ENCODE measurements at regions not wholly inside any gene's neighbourhood (a gene's known extent, or its start where the extent isn't known, plus 50 kb on each side); places are given as distances from the start of the nearest gene placed in this dataset.

- Histone ChIP-seq H3K4me1 (ENCODE audit: insufficient read depth, low read length) (peaks cover 6% of the 10 kb centered on the region), H3K9ac (ENCODE audit: low read depth, low read length) (no peak overlapping the region), H2AFZ (ENCODE audit: low read depth, low read length) (peak overlapping the region; percentile 75), H3K4me2 (ENCODE audit: insufficient read depth, low read length) (peak overlapping the region; percentile 59; the same call in 1 of the 2 replicates), H3K27me3 (ENCODE audit: insufficient read depth, low read length, poor library complexity) (no peaks in the 10 kb centered on the region), H3K9me3 (ENCODE audit: insufficient read depth, low read length, severe bottlenecking) (no peaks in the 10 kb centered on the region), H4K20me1 (ENCODE audit: insufficient read depth, low read length) (no peaks in the 10 kb centered on the region), H3K4me3 (ENCODE audit: low read depth in 1 of 2, low read length in 2 of 2) (peak overlapping the region in 1 of 2 experiments; percentile 39; a peak in 1 of 4 replicates), H3K27ac (ENCODE audit: low read length) (no peak overlapping the region), H3K79me2 (ENCODE audit: insufficient read depth, low read length) (no peaks in the 10 kb centered on the region), H3K36me3 (ENCODE audit: insufficient read depth, low read length) (no peaks in the 10 kb centered on the region)
- ATAC-seq (ENCODE audit: insufficient read depth, low read depth) (peak; percentile 86), DNase-seq (peak; percentile 55)
- TF ChIP-seq CTCF (IDR thresholded peaks at IDR 0.05; ENCODE audit: borderline replicate concordance, extremely low read depth, low read length, poor library complexity, severe bottlenecking) (peak; percentile 86), EZH2 (IDR thresholded peaks at IDR 0.05; ENCODE audit: borderline replicate concordance, low read depth, low read length, severe bottlenecking) (no peak)
Measured at GRCh38 chrX:14095702-14096101, 66.0 kb upstream of the GEMIN8 start.

- no peak overlapping the region for H3K27ac ChIP-seq (ENCODE audit: low read length)
- no peak overlapping the region for H3K4me2 ChIP-seq (ENCODE audit: insufficient read depth, low read length)
- H3K27me3 ChIP-seq (ENCODE audit: insufficient read depth, low read length, poor library complexity): no peaks in the 10 kb centered on the region
- H4K20me1 ChIP-seq (ENCODE audit: insufficient read depth, low read length): no peaks in the 10 kb centered on the region
- DNase-seq (no peak), ATAC-seq (ENCODE audit: insufficient read depth, low read depth) (no peak)
- TF ChIP-seq EZH2 (IDR thresholded peaks at IDR 0.05; ENCODE audit: borderline replicate concordance, low read depth, low read length, severe bottlenecking) (no peak), CTCF (IDR thresholded peaks at IDR 0.05; ENCODE audit: borderline replicate concordance, extremely low read depth, low read length, poor library complexity, severe bottlenecking) (no peak)
- H3K36me3 ChIP-seq (ENCODE audit: insufficient read depth, low read length): no peaks in the 10 kb centered on the region
- no peaks in the 10 kb centered on the region for H3K79me2 ChIP-seq (ENCODE audit: insufficient read depth, low read length)
- no peak overlapping the region for H3K9ac ChIP-seq (ENCODE audit: low read depth, low read length)
- H2AFZ ChIP-seq (ENCODE audit: low read depth, low read length): no peak overlapping the region
- no peak overlapping the region for H3K4me3 ChIP-seq (ENCODE audit: low read depth in 1 of 2, low read length in 2 of 2)
- H3K4me1 ChIP-seq (ENCODE audit: insufficient read depth, low read length): peaks cover 6% of the 10 kb centered on the region
- H3K9me3 ChIP-seq (ENCODE audit: insufficient read depth, low read length, severe bottlenecking): no peaks in the 10 kb centered on the region
Measured at GRCh38 chrX:14094191-14094590, 64.5 kb upstream of the GEMIN8 start.

- H3K9me3 ChIP-seq (ENCODE audit: insufficient read depth, low read length, severe bottlenecking): no peaks in the 10 kb centered on the region
- H3K4me3 ChIP-seq (ENCODE audit: low read depth in 1 of 2, low read length in 2 of 2): no peak overlapping the region
- no peaks in the 10 kb centered on the region for H3K79me2 ChIP-seq (ENCODE audit: insufficient read depth, low read length)
- no peaks in the 10 kb centered on the region for H3K27me3 ChIP-seq (ENCODE audit: insufficient read depth, low read length, poor library complexity)
- no peak for TF ChIP-seq CTCF (IDR thresholded peaks at IDR 0.05; ENCODE audit: borderline replicate concordance, extremely low read depth, low read length, poor library complexity, severe bottlenecking)
- TF ChIP-seq EZH2 (IDR thresholded peaks at IDR 0.05; ENCODE audit: borderline replicate concordance, low read depth, low read length, severe bottlenecking): no peak
- ATAC-seq (ENCODE audit: insufficient read depth, low read depth) (no peak), DNase-seq (no peak)
- H3K4me1 ChIP-seq (ENCODE audit: insufficient read depth, low read length): no peaks in the 10 kb centered on the region
- H3K9ac ChIP-seq (ENCODE audit: low read depth, low read length): no peak overlapping the region
- no peak overlapping the region for H3K27ac ChIP-seq (ENCODE audit: low read length)
- H2AFZ ChIP-seq (ENCODE audit: low read depth, low read length): no peak overlapping the region
- no peak overlapping the region for H3K4me2 ChIP-seq (ENCODE audit: insufficient read depth, low read length)
- no peaks in the 10 kb centered on the region for H3K36me3 ChIP-seq (ENCODE audit: insufficient read depth, low read length)
- no peaks in the 10 kb centered on the region for H4K20me1 ChIP-seq (ENCODE audit: insufficient read depth, low read length)
Measured at GRCh38 chrX:14084466-14084865, 54.8 kb upstream of the GEMIN8 start.

GRCh38 chrX:14083783-14084182, 54.1 kb upstream of the GEMIN8 start:
- Histone ChIP-seq H3K36me3 (ENCODE audit: insufficient read depth, low read length) (no peaks in the 10 kb centered on the region), H2AFZ (ENCODE audit: low read depth, low read length) (no peak overlapping the region), H3K4me3 (ENCODE audit: low read depth in 1 of 2, low read length in 2 of 2) (no peak overlapping the region), H3K79me2 (ENCODE audit: insufficient read depth, low read length) (no peaks in the 10 kb centered on the region), H3K4me1 (ENCODE audit: insufficient read depth, low read length) (no peaks in the 10 kb centered on the region), H3K4me2 (ENCODE audit: insufficient read depth, low read length) (no peak overlapping the region), H3K27me3 (ENCODE audit: insufficient read depth, low read length, poor library complexity) (no peaks in the 10 kb centered on the region), H3K9ac (ENCODE audit: low read depth, low read length) (no peak overlapping the region), H3K27ac (ENCODE audit: low read length) (no peak overlapping the region), H3K9me3 (ENCODE audit: insufficient read depth, low read length, severe bottlenecking) (no peaks in the 10 kb centered on the region), H4K20me1 (ENCODE audit: insufficient read depth, low read length) (no peaks in the 10 kb centered on the region)
- no peak for TF ChIP-seq EZH2 (IDR thresholded peaks at IDR 0.05; ENCODE audit: borderline replicate concordance, low read depth, low read length, severe bottlenecking)
- TF ChIP-seq CTCF (IDR thresholded peaks at IDR 0.05; ENCODE audit: borderline replicate concordance, extremely low read depth, low read length, poor library complexity, severe bottlenecking): no peak
- DNase-seq (no peak), ATAC-seq (ENCODE audit: insufficient read depth, low read depth) (no peak)
